GM12878 (cell line): ENCODE measurements at regions not wholly inside any gene's neighbourhood (a gene's known extent, or its start where the extent isn't known, plus 50 kb on each side); places are given as distances from the start of the nearest gene placed in this dataset.

Experiments
- EZH2 ChIP-seq: IDR thresholded peaks from 2 replicates; pipeline ENCODE4 v1.6.1; 2012; ENCODE audit warnings: low read depth, mild to moderate bottlenecking, control low read depth, inconsistent platforms, low read length, borderline replicate concordance; ENCODE audit not compliant: control insufficient read depth
- POLR2A ChIP-seq: IDR thresholded peaks from 2 replicates; pipeline ENCODE4 v1.6.1; 2011; ENCODE audit warnings: low read depth, mild to moderate bottlenecking, low read length
- RAD51 ChIP-seq: fragments of 450-650 bp; IDR thresholded peaks from 2 replicates; pipeline ENCODE4 v1.6.1; 2016; ENCODE audit warnings: moderate library complexity, mild to moderate bottlenecking, inconsistent platforms
- TCF3 ChIP-seq: IDR thresholded peaks from 2 replicates; pipeline ENCODE4 v1.6.1; 2012; ENCODE audit warnings: low read depth, mild to moderate bottlenecking, low read length, borderline replicate concordance; ENCODE audit not compliant: insufficient read depth
- ZNF217 ChIP-seq: fragments of 450-650 bp; IDR thresholded peaks from 2 replicates; pipeline ENCODE4 v1.6.1; 2017; ENCODE audit warnings: antibody characterized with exemption, mild to moderate bottlenecking
- ZNF687 ChIP-seq: fragments of 450-650 bp; IDR thresholded peaks from 2 replicates; pipeline ENCODE4 v1.6.1; 2017; ENCODE audit warnings: mild to moderate bottlenecking, moderate library complexity
- TF ChIP-seq, protein P1 (sequence below): IDR thresholded peaks from 2 replicates; pipeline ENCODE4 v1.6.1; 2011; ENCODE audit warnings: borderline replicate concordance, low read depth, mild to moderate bottlenecking, moderate library complexity, mixed read lengths, low read length; ENCODE audit not compliant: insufficient read depth; ENCODE audit errors: extremely low read length
- TF ChIP-seq, protein P2 (sequence below): fragments of 450-650 bp; conservative IDR thresholded peaks from 2 replicates; pipeline ENCODE4 v1.6.1; 2017; ENCODE audit warnings: mild to moderate bottlenecking, moderate library complexity

DNA sequence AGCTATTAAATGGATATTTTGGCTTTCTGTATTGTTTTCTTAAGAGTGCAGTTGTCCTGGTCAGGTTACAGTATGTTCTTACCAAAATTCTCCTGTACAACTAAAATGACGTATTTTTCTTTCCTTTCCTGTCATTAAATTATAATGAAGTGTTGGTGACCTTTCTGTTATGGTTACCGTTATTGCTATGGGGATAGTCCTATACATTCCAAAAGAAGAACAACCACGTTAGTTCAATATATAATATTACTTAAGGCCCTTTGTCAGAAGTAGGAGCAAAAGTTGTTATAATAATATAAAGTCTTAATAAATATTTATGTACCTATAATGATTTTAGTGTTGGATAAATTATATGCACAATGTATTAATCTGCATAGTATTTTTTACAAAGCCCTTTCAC is 82.4 kb upstream of the NREP start:
- TF ChIP-seq, protein P1, sequence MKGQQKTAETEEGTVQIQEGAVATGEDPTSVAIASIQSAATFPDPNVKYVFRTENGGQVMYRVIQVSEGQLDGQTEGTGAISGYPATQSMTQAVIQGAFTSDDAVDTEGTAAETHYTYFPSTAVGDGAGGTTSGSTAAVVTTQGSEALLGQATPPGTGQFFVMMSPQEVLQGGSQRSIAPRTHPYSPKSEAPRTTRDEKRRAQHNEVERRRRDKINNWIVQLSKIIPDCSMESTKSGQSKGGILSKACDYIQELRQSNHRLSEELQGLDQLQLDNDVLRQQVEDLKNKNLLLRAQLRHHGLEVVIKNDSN = no peak
- no peak for TF ChIP-seq ZNF687
- TF ChIP-seq TCF3 = no peak
- TF ChIP-seq EZH2 = no peak
- no peak for TF ChIP-seq ZNF217
- TF ChIP-seq, protein P2, sequence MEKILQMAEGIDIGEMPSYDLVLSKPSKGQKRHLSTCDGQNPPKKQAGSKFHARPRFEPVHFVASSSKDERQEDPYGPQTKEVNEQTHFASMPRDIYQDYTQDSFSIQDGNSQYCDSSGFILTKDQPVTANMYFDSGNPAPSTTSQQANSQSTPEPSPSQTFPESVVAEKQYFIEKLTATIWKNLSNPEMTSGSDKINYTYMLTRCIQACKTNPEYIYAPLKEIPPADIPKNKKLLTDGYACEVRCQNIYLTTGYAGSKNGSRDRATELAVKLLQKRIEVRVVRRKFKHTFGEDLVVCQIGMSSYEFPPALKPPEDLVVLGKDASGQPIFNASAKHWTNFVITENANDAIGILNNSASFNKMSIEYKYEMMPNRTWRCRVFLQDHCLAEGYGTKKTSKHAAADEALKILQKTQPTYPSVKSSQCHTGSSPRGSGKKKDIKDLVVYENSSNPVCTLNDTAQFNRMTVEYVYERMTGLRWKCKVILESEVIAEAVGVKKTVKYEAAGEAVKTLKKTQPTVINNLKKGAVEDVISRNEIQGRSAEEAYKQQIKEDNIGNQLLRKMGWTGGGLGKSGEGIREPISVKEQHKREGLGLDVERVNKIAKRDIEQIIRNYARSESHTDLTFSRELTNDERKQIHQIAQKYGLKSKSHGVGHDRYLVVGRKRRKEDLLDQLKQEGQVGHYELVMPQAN = no peak
- no peak for TF ChIP-seq POLR2A
- TF ChIP-seq RAD51 = no peak
